PC-9 (cell line): ENCODE measurements at regions not wholly inside any gene's neighbourhood (a gene's known extent, or its start where the extent isn't known, plus 50 kb on each side); places are given as distances from the start of the nearest gene placed in this dataset.

Experiments
- BruUV-seq: library from RNA; stranded (reverse); fragments of 400-500 nt; replicated peaks from 2 replicates; lab custom pipeline; 2021; lab: Mats Ljungman, UMichigan
- CTCF ChIA-PET: fragments of 300-600 bp; sonication (Branson Sonifier 250); formaldehyde crosslinking; loops from one replicate; lab custom pipeline; 2022; ENCODE audit warnings: antibody characterized with exemption; lab: Charles Lee
- POLR2A ChIA-PET: fragments of 300-600 bp; sonication (Branson Sonifier 250); formaldehyde crosslinking; loops from one replicate; lab custom pipeline; 2022; ENCODE audit warnings: antibody characterized with exemption; ENCODE audit not compliant: unreplicated experiment; lab: Charles Lee
- DNase-seq, 2 experiments: peaks; one replicate each; pipeline versions ENCODE4 v3.0.0 to v3.0.0-alpha.2; 2015 to 2022; ENCODE audit warnings: mixed read lengths in 1 of 2
- H2AFZ ChIP-seq: fragments of 200-600 bp; sonication (generic); 2 replicates; pipeline ENCODE4 v1.8.1; 2017; ENCODE audit warnings: antibody characterized with exemption
- H3F3A ChIP-seq: fragments of 200-600 bp; sonication (generic); 2 replicates; pipeline ENCODE4 v1.8.1; 2017; ENCODE audit warnings: antibody characterized with exemption, mild to moderate bottlenecking, low read depth; ENCODE audit not compliant: insufficient read depth
- H3K27ac ChIP-seq: fragments of 200-600 bp; sonication (generic); 2 replicates; pipeline ENCODE4 v1.6.1; 2016; ENCODE audit warnings: mixed run types
- H3K27me3 ChIP-seq: fragments of 200-600 bp; sonication (generic); 2 replicates; pipeline ENCODE4 v1.6.1; 2016; ENCODE audit warnings: low read depth, mixed run types; ENCODE audit not compliant: insufficient read depth
- H3K36me3 ChIP-seq: fragments of 200-600 bp; sonication (generic); 2 replicates; pipeline ENCODE4 v1.6.1; 2016; ENCODE audit warnings: low read depth, mixed run types
- H3K4me1 ChIP-seq: fragments of 200-600 bp; sonication (generic); replicated peaks from 2 replicates; pipeline ENCODE4 v1.6.1; 2016; ENCODE audit warnings: mixed run types; ENCODE audit not compliant: insufficient read depth
- H3K4me2 ChIP-seq: fragments of 200-600 bp; sonication (generic); 2 replicates; pipeline ENCODE4 v1.6.1; 2017; ENCODE audit warnings: mixed run types
- H3K4me3 ChIP-seq: fragments of 200-600 bp; sonication (generic); 2 replicates; pipeline ENCODE4 v1.6.1; 2016; ENCODE audit warnings: mixed run types
- H3K79me2 ChIP-seq: fragments of 200-600 bp; sonication (generic); 2 replicates; pipeline ENCODE4 v1.6.1; 2017; ENCODE audit warnings: low read depth, mixed run types
- H3K9me2 ChIP-seq: fragments of 200-600 bp; sonication (generic); 2 replicates; pipeline ENCODE4 v1.8.1; 2017; ENCODE audit warnings: mild to moderate bottlenecking; ENCODE audit not compliant: insufficient read depth
- H3K9me3 ChIP-seq: fragments of 200-600 bp; sonication (generic); 2 replicates; pipeline ENCODE4 v1.8.1; 2016; ENCODE audit warnings: low read depth; ENCODE audit not compliant: insufficient read depth
- H4K20me1 ChIP-seq: fragments of 200-600 bp; sonication (generic); 2 replicates; pipeline ENCODE4 v1.8.1; 2017; ENCODE audit not compliant: insufficient read depth
- CTCF ChIP-seq: fragments of 200-600 bp; sonication (generic); conservative IDR thresholded peaks from 2 replicates; pipeline ENCODE4 v1.6.1; 2017; ENCODE audit warnings: mixed run types, antibody characterized with exemption, mild to moderate bottlenecking, moderate library complexity
- EZH2 ChIP-seq: fragments of 200-600 bp; sonication (generic); IDR thresholded peaks from 2 replicates; pipeline ENCODE4 v1.8.0; 2017; ENCODE audit warnings: antibody characterized with exemption, low read depth
- intact Hi-C: fragments of 100-400 bp; cut with micrococcal nuclease; formaldehyde crosslinking; loops from one replicate; pipeline ENCODE4 v1.10.0; 2022; ENCODE audit not compliant: unreplicated experiment

- no TSS peak for BruUV-seq
- no peak for DNase-seq
- no peak overlapping the region for H3K27ac ChIP-seq
- no peaks in the 10 kb centered on the region for H3K79me2 ChIP-seq
- no peaks in the 10 kb centered on the region for H3K9me2 ChIP-seq
- no peaks in the 10 kb centered on the region for H3K9me3 ChIP-seq
- no peaks in the 10 kb centered on the region for H4K20me1 ChIP-seq
- no peaks in the 10 kb centered on the region for H3F3A ChIP-seq
- no peak overlapping the region for H3K4me2 ChIP-seq
- ChIA-PET CTCF (no interaction called here), POLR2A (no interaction called here)
- no peaks in the 10 kb centered on the region for H3K27me3 ChIP-seq
- intact Hi-C loops = loop anchor here (10.0 kb wide), 1 partner anchor 139 kb away; the partner anchor contains the start of gene LRATD1
- H3K4me1 ChIP-seq = peaks cover 24% of the 10 kb centered on the region
- H3K36me3 ChIP-seq = no peaks in the 10 kb centered on the region
- no peak overlapping the region for H2AFZ ChIP-seq
- H3K4me3 ChIP-seq = no peak overlapping the region
- TF ChIP-seq EZH2 (no peak), CTCF (no peak)
These were observed 141.2 kb downstream of the LRATD1 start for GRCh38 chr2:14773696-14774095.

DNA sequence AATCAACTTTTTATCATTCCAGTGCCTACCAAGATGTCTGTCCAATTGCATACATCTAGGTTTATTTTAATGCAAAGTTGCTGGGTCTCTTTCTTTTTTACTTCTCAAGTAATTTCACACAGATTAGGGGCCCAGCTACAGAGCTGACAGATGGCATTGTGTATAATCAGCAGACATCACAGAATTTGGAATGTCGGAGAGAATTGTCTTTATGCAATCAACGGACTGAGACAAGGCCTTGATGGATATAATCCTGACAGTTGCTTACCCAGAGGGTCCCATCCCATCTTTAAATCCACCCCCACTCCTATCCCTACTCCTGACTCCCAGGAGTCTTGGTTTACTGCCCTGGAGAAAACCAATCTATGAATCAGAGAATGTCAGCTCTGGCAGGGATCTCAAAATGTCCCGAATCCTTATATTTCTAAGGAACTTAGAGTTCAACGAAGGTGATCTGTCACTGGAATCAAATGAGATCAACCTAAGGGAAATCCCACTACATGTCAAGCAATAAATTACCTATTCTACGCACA, 142.0 kb downstream of the LRATD1 start:
- Histone ChIP-seq H3K4me1 (peaks cover 32% of the 10 kb centered on the region), H2AFZ (no peak overlapping the region), H3K9me2 (no peaks in the 10 kb centered on the region), H3K4me2 (no peak overlapping the region), H3K36me3 (no peaks in the 10 kb centered on the region), H3K27me3 (no peaks in the 10 kb centered on the region), H3K27ac (no peak overlapping the region), H4K20me1 (no peaks in the 10 kb centered on the region), H3K9me3 (no peaks in the 10 kb centered on the region), H3K4me3 (no peak overlapping the region), H3F3A (no peaks in the 10 kb centered on the region), H3K79me2 (no peaks in the 10 kb centered on the region)
- ChIA-PET POLR2A (no interaction called here), CTCF (no interaction called here)
- TF ChIP-seq EZH2 = no peak
- no peak for TF ChIP-seq CTCF
- no TSS peak for BruUV-seq
- intact Hi-C loops = loop anchor here (10.0 kb wide), 1 partner anchor 140 kb away; the partner anchor contains the start of gene LRATD1
- no peak for DNase-seq

- POLR2A ChIA-PET = no interaction called here
- Histone ChIP-seq H2AFZ (no peak overlapping the region), H3F3A (peaks cover 5% of the 10 kb centered on the region; the same call in 1 of the 2 replicates), H3K36me3 (no peaks in the 10 kb centered on the region), H4K20me1 (no peaks in the 10 kb centered on the region), H3K4me2 (no peak overlapping the region), H3K4me1 (peaks cover 50% of the 10 kb centered on the region), H3K9me3 (no peaks in the 10 kb centered on the region), H3K79me2 (no peaks in the 10 kb centered on the region), H3K4me3 (no peak overlapping the region), H3K9me2 (no peaks in the 10 kb centered on the region), H3K27me3 (no peaks in the 10 kb centered on the region), H3K27ac (no peak overlapping the region)
- peak in 1 of 2 experiments; percentile 66 for DNase-seq
- intact Hi-C loops = loop anchor here (10.0 kb wide), 1 partner anchor 141 kb away; the partner anchor contains the start of gene LRATD1
- TF ChIP-seq CTCF = no peak
- no peak for TF ChIP-seq EZH2
- CTCF ChIA-PET = no interaction called here
- no TSS peak for BruUV-seq
These were observed 143.7 kb downstream of the LRATD1 start for GRCh38 chr2:14776216-14776615.
